ENCODE measurements at regions not wholly inside any gene's neighbourhood (a gene's known extent, or its start where the extent isn't known, plus 50 kb on each side); places are given as distances from the start of the nearest gene placed in this dataset.
A peak's percentile ranks its signal among the peaks of the same experiment; 100 is the strongest.

GRCh38 chr3:46080124-46080968, 53.1 kb upstream of the XCR1 start:
- no peak for DNase-seq
- WGBS (ENCODE audit: insufficient coverage), result 100% methylated on average over 3 of the region's 6 CpGs
- no peak overlapping the region for H2AFZ ChIP-seq (ENCODE audit: insufficient read depth, low read depth, low read length, poor library complexity, severe bottlenecking)
- no peaks in the 10 kb centered on the region for H4K20me1 ChIP-seq (ENCODE audit: insufficient read depth, low read length)
- no peaks in the 10 kb centered on the region for H3K9me3 ChIP-seq (replicated peaks in 1 of 2; ENCODE audit: control insufficient read depth in 1 of 2, insufficient read depth in 1 of 2, low read length in 2 of 2)
- Mint-ChIP-seq H3K27me3 (ENCODE audit: low read depth in 3 of 3) (peaks cover 0 to 3% (median 0%) of the 10 kb centered on the region in 3 donors), H3K27ac (peak overlapping the region in 2 of 7 donors; percentile 10 to 70), H3K9me3 (no peaks in the 10 kb centered on the region), H3K4me3 (no peak overlapping the region), H3K36me3 (no peaks in the 10 kb centered on the region), H3K4me1 (peaks cover 18% of the 10 kb centered on the region)
- H3K4me2 ChIP-seq (replicated peaks; ENCODE audit: extremely low read depth, low read length, poor library complexity, severe bottlenecking), result no peak overlapping the region
- H3K79me2 ChIP-seq (ENCODE audit: insufficient read depth, low read length), result no peaks in the 10 kb centered on the region
- H3K27me3 ChIP-seq (ENCODE audit: control insufficient read depth in 2 of 2, insufficient read depth in 2 of 2, low read length in 2 of 2), result no peaks in the 10 kb centered on the region
- no peak for TF ChIP-seq CTCF (IDR thresholded peaks at IDR 0.05)
- H3K27ac ChIP-seq (ENCODE audit: low read depth in 1 of 2, low read length in 2 of 2), result no peak overlapping the region
- no peaks in the 10 kb centered on the region for H3K36me3 ChIP-seq (replicated peaks in 1 of 2; ENCODE audit: control insufficient read depth in 1 of 2, insufficient read depth in 2 of 2, low read length in 2 of 2)
- intact Hi-C loops (cut with micrococcal nuclease), result no loop called here
- no peak overlapping the region for H3K9ac ChIP-seq (ENCODE audit: insufficient read depth, low read length, poor library complexity, severe bottlenecking)
- H3K4me1 ChIP-seq (ENCODE audit: control insufficient read depth in 1 of 2, insufficient read depth in 2 of 2, low read length in 2 of 2), result peaks cover 3 to 7% of the 10 kb centered on the region in 2 donors
- no peak overlapping the region for H3K4me3 ChIP-seq (replicated peaks in 1 of 3; ENCODE audit: low read depth in 2 of 3, low read length in 3 of 3)

- peak overlapping the region; percentile 43 for H3K4me2 ChIP-seq (replicated peaks; ENCODE audit: extremely low read depth, low read length, poor library complexity, severe bottlenecking)
- Mint-ChIP-seq H3K4me3 (peak overlapping the region in 1 of 2 donors; percentile 76), H3K9me3 (no peaks in the 10 kb centered on the region), H3K27ac (peak overlapping the region in 6 of 7 donors; percentile 11 to 65 (median 53)), H3K4me1 (peaks cover 18% of the 10 kb centered on the region), H3K36me3 (no peaks in the 10 kb centered on the region), H3K27me3 (ENCODE audit: low read depth in 3 of 3) (peaks cover 0 to 3% (median 0%) of the 10 kb centered on the region in 3 donors)
- no peak overlapping the region for H3K9ac ChIP-seq (ENCODE audit: insufficient read depth, low read length, poor library complexity, severe bottlenecking)
- peak overlapping the region; percentile 55 for H2AFZ ChIP-seq (ENCODE audit: insufficient read depth, low read depth, low read length, poor library complexity, severe bottlenecking)
- intact Hi-C loops (cut with micrococcal nuclease), result loop anchor here (2.0 to 5.0 kb wide), 2 partner anchors 140 to 317 kb away; no protein-coding TSS in a partner anchor
- no peaks in the 10 kb centered on the region for H3K79me2 ChIP-seq (ENCODE audit: insufficient read depth, low read length)
- no peaks in the 10 kb centered on the region for H3K36me3 ChIP-seq (replicated peaks in 1 of 2; ENCODE audit: control insufficient read depth in 1 of 2, insufficient read depth in 2 of 2, low read length in 2 of 2)
- H4K20me1 ChIP-seq (ENCODE audit: insufficient read depth, low read length), result no peaks in the 10 kb centered on the region
- peaks cover 3 to 7% of the 10 kb centered on the region in 2 donors for H3K4me1 ChIP-seq (ENCODE audit: control insufficient read depth in 1 of 2, insufficient read depth in 2 of 2, low read length in 2 of 2)
- peak; percentile 99 for TF ChIP-seq CTCF (IDR thresholded peaks at IDR 0.05)
- peak overlapping the region in 1 of 2 donors; percentile 12 for H3K27ac ChIP-seq (ENCODE audit: low read depth in 1 of 2, low read length in 2 of 2)
- WGBS (ENCODE audit: insufficient coverage), result 0% methylated on average over 6 of the region's 11 CpGs
- DNase-seq, result peak; percentile 83 to 90 (median 89)
- no peaks in the 10 kb centered on the region for H3K9me3 ChIP-seq (replicated peaks in 1 of 2; ENCODE audit: control insufficient read depth in 1 of 2, insufficient read depth in 1 of 2, low read length in 2 of 2)
- H3K27me3 ChIP-seq (ENCODE audit: control insufficient read depth in 2 of 2, insufficient read depth in 2 of 2, low read length in 2 of 2), result no peaks in the 10 kb centered on the region
- no peak overlapping the region for H3K4me3 ChIP-seq (replicated peaks in 1 of 3; ENCODE audit: low read depth in 2 of 3, low read length in 3 of 3)
Observed at GRCh38 chr3:46078712-46079400, 51.6 kb upstream of the XCR1 start.

Measured in CD14-positive monocyte (primary cell).